ENCODE measurements at regions not wholly inside any gene's neighbourhood (a gene's known extent, or its start where the extent isn't known, plus 50 kb on each side); places are given as distances from the start of the nearest gene placed in this dataset.

GRCh38 chr5:105684799-105685198 lies 1985.9 kb downstream of the EFNA5 start:
- TF ChIP-seq, protein P1, sequence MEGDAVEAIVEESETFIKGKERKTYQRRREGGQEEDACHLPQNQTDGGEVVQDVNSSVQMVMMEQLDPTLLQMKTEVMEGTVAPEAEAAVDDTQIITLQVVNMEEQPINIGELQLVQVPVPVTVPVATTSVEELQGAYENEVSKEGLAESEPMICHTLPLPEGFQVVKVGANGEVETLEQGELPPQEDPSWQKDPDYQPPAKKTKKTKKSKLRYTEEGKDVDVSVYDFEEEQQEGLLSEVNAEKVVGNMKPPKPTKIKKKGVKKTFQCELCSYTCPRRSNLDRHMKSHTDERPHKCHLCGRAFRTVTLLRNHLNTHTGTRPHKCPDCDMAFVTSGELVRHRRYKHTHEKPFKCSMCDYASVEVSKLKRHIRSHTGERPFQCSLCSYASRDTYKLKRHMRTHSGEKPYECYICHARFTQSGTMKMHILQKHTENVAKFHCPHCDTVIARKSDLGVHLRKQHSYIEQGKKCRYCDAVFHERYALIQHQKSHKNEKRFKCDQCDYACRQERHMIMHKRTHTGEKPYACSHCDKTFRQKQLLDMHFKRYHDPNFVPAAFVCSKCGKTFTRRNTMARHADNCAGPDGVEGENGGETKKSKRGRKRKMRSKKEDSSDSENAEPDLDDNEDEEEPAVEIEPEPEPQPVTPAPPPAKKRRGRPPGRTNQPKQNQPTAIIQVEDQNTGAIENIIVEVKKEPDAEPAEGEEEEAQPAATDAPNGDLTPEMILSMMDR (optimal IDR thresholded peaks at IDR 0.05 in 1 of 3, IDR thresholded peaks at IDR 0.05 in 1 of 3, conservative IDR thresholded peaks at IDR 0.05 in 1 of 3; ENCODE audit: extremely low read depth in 1 of 3, insufficient read depth in 2 of 3, low read length in 3 of 3), result no peak
- no peak for TF ChIP-seq EZH2 (IDR thresholded peaks at IDR 0.05; ENCODE audit: low read length)
